ENCODE measurements at regions not wholly inside any gene's neighbourhood (a gene's known extent, or its start where the extent isn't known, plus 50 kb on each side); places are given as distances from the start of the nearest gene placed in this dataset.
"Not testable (repeated sequence)": the region's sequence is repeated elsewhere in the genome, so short reads cannot be mapped to it uniquely, and the experiment has no call there.

DNA sequence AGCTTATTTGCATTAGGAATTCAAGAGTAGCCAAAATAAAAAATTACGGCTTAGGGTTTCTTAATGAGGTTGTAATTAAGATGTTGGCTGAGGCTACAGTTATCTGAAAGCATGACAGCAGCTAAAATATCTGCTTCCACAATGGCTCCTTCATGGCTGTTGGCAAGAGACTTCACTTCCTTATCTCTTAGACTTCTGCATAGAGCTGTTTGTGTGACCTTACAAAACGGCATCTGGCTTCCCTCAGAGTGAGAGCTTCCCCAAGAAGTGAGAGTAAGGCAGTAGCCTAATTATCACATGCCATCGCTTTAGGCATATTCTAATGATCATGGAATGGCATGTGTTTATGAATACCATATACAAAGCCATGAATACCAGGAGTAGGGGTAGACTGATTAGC, 57.6 kb downstream of the CCDC59 start:
- DNase-seq = no peak

DNA sequence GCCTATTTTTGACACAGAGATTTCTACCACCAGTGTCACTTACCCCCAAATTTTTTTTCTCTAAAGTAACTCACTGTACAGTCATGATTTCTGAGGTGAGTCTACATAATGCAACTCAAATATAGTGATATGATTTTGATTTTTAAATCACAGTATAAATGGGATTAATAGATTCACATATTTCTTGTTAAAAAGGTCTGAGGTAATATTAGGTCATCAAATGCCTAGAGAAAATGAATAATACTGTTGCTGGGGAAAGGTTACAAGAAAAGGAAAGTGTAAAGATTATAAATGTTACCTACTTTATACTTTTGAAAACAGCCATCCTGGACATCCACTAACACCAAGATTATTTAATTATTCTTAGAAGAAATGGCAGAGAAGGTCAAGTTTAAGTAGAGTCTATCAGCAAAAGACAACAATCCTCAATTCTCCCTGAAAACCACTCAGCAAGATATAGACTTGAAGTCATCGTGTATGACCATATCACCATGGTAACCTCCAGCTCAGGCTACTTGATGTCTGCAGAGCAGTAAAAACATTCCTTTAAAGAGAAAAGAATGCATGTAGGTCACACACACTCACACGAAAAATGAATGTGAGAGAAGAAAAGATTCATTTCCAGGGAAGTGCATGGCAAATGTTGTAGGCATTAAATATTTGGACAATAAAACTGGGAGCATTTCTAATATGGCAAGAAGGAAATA, 58.7 kb downstream of the CCDC59 start:
- no peak for DNase-seq

DNA sequence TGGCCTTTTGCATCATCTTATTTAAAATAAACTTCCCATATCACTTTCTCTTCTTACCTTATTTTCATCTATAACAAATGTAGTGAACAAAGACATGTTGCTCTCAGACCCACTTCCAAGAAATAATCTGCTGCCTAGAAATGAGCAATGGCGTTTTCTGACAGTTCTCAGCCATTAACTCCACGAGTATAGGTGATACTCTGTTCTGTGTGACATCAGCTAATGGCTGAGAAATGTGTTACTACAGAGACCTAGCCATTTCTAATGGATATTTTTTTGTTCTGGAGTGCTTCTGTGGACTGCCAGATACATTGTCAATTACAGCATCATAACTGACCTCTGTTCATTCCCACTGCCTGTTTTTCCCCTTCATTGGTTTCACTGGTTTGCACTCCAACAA, 67.8 kb downstream of the CCDC59 start:
- no peak for DNase-seq

DNA sequence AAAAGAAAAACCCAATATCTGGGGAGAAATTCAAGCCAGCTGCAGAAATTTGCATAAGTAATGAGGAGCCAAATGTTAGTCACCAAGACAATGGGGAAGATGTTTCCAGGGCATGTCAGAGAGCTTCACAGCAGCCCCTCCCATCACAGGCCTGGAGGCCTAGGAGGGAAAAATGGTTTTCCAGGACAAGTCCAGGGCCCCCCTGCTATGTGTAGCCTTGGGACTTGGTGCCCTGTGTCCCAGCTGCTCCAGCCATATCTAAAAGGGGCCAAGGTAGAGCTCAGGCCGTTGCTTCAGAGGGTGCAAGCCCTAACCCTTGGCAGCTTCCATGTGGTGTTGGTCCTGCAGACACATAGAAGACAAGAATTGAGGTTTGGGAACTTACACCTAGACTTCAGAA, 76.9 kb downstream of the CCDC59 start:
- not testable (repeated sequence) for DNase-seq

DNA sequence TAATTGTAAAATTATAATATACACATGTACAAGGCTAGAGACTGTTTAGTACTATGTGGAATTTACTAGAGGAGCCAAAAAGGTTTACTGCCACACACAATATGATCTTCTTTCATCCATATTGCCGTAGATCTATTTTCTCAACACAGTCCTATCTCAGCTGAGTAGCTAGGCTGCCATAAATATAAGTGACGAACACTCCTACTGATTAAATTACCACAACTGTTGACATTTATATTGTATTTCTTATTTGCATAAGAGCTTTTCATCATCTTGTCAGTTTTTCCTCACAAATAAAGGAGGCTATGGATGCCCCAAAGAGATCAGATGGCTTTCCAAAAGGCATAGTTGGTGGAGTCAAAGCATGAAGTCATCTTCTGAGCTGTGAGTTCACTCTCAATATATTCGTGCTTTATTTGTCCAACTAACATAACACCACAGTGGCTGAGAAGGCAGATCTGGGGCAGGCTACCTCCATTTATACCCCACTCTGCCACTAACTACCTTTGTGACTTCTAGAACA, 78.6 kb downstream of the CCDC59 start:
- no peak for DNase-seq

DNA sequence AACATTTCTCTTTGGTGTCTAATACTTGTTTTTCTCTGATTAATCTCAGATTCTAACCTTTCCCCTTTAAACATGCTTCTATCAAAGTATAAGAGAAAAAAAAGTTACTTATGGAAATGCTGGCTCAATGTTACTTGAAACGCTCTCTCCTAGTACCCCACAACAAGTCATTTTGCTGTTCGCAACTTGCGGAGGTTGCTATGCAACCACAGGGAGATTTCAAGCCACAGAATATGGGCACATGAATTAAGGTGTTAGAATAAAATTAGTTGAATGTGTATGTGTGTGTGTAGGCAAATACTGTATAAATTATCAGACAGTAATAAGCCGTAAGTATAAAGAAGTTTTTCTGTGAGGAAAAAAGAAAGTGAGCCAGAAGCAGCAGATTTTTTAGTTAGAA, 80.6 kb downstream of the CCDC59 start:
- no peak for DNase-seq

DNA sequence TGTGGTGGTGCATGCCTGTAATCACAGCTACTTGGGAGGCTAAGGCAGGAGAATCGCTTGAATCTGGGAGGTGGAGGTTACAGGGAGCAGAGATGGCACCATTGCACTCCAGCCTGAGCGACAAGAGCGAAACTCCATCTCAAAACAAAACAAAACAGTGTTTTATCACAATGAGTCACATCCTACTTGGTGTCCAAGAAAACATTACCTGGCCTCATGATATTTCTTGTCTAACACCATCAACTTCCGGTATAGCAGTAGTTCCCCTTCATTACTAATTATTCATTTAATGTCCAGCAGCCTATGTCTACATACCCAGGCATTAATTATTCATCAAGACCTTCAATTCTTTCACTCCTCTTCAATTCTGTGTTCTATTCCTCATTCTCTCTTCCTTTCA, 115.5 kb downstream of the CCDC59 start:
- DNase-seq = no peak

DNA sequence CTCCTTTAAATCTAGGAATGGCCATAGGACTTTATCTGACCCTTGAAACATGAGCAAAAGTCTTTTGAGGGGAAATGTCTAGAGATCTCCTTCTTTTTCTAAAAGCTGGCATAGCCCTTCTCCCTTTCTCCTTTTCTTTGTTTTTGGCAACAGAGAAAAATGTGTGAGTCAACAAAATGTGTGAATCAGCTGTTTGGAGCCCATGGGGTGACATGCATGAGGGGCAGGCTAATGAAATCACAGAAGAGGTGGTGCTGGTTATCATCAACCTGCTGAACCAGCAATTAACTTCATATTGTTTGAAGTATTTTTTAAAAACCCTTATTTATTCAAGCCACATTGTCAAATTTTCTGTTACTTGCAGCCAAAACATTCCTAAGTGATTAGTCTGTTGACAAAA, 132.3 kb downstream of the CCDC59 start:
- no peak for DNase-seq

DNA sequence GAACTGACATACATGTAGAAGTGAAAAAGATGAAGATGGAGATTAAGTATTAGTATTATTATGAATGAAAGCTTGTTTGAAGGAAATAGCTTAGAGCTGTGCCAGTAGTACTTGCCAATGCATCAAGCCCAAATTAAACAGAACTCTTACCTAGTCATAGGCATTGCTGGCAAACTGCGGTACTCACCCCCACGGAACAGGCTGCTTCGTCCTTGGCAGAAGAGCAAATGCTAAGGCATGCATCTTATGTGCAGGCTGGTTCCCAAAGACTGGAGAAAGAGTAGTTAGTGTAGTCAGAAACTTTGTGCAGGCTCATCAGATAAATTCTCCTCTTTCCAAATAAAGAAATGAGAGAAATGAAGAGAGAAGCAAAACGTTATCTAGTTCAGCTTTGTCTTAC, 134.8 kb downstream of the CCDC59 start:
- DNase-seq = no peak

DNA sequence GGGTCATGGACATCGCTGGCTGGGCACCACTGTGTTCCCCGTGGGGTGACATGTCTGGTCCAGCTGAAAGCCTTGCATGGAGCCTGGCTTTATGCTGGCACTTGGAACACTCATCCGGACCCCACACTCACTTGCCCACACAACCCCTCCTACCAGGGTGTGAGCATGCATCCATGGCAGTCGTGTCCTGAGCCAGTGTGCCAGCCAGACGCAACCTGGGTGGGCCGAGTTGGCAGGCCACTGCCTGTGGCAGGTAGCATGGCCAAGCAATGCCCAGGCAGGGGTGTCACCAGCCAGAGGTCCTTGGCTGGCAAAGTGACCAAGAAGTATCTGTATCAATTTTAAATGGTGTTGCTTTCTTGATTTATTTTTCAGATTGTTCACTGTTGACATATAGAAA, 141.7 kb downstream of the CCDC59 start:
- no peak for DNase-seq

DNA sequence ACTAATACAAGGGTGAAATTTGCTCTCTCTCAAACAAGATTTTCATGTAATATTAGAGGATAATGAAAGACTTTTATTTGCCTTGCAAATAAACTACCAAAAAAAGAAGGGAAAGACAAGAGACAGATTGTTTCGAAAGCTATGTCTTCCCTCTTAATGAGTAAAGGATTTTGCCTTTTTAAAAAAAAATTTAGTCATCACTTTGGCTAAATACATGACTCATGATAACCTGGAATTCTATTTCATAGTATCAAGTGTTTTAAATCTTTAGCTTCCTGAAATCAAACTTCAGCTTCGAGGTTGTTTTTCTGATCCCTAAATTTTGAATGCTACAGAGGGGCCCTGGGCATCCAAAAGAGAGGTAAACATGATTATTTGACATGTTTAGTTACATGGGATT, 144.4 kb downstream of the CCDC59 start:
- no peak for DNase-seq

DNA sequence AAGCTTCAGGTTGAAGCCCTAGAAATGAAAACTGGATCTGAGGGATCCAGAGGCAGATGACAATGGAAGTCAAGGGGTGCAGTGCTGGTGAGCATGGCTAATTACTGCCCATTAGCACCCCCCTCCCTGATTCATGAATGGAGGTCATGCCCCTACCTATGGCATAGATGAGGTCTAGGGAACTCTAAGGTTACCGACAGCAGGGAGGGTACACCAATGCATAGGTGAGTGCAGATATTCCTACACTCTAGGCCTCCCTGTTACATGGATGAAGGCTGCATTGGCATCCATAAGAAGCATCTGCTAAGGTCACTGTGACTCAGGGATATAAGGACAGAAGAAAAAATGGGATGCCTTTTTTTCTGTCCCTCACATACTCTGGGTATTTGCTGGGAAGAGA, 147.3 kb downstream of the CCDC59 start:
- DNase-seq = no peak

DNA sequence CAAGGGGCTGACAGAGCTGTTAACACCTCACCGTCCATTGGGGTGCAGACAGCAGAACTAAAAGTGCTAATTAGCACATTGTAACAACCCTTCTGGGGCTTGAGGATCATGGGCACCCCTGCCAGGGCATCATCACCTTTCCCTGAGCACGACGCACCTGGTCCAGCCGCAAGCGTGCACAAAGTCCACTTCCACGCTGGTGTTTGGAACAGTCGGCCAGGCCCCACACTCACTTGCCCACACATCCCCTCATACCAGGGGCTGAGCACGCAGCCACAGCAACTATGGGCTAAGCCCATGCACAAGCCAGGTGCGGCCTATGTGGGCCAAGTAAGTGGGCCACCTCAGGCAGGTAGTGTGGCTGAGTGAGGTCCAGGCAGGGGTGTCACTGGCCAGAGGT, 148.7 kb downstream of the CCDC59 start:
- no peak for DNase-seq

DNA sequence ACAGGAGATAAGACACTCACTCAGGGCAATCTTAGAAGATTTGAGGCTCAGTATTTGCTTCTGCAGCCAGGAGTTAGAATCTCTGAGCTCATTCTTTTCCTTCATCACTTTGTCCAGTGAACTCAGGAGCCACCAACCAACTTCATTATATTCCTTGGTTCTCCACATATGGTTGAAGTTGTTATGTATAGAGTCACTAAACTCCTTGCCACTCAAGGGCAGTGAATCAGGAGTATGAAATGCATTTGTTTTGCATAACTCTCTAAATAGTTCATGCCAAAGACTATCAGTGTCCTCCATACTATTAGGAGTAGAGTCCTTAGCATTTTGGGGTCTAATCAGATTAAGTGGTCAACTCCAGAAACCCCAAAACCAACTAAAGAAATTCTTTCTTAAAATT, 150.6 kb downstream of the CCDC59 start:
- DNase-seq = no peak

DNA sequence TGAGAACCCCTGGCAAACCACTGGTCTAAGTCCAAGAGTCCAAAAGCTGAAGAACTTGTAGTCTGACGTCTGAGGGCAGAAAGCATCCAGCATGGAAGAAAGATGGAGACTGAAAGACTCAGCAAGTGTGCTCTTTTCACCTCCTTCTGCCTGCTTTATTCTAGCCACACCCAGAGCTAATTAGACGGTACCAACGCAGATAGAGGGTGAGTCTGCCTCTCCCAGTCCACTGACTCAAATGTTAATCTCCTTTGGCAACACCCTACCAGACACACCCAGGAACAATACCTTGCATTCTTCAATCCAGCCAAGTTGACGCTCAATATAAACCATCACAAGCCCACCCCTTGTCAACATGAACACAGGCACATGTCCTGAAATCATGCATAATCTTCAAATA, 155.1 kb downstream of the CCDC59 start:
- no peak for DNase-seq

DNA sequence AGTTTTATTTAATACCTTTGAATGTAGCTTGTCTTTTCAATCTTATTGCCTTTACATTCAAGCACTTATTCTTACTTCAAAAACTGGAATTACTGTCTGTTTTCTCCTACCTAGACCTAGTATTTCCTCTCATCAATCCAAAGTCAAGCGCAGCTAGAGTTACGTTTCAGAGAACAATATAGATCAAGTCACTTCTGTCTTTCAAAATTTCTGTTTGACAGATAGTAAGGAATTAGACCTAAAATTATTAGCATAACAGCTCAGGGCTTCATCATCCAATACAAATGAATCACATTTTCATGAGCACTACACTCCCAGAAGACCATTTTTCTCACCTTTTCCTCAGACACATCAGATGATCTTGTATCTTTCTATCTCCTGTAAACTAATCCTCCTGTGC, 170.6 kb downstream of the CCDC59 start:
- no peak for DNase-seq

DNA sequence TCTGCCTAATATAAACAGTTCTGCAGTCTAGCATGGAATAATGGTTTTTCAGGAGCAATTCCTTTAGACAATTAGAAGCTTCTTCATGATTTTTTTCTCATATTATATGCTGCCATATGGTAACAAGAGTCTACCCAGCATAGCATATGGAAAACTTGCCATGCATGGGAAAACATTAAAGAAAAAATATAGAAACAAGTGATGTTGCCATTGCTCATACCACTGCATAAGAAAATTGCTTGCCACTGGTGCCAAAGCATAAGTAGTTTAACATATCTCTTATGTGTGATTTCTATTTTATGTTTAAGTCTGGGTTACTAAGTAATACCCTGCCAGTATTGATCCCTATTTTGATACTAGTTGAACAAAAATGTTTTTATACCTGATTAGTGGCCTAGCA, 171.2 kb downstream of the CCDC59 start:
- no peak for DNase-seq

DNA sequence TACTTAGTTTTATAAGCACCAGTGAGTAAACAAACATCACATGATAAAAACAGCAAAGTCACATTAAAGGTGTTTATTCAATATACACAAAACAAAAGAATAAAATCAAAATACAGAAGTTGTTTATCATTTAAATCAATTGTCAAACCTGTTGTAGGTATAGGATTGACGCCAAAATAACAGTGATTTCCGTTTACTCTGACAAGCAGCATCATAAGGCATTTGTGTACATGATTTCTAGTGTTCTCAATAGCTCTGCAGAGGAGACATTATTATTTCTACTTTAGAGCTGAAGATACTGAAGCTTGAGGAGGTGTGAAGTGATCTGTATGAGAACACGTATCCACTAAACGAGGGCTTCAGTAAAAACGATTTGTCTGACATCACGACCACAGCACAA, 171.9 kb downstream of the CCDC59 start:
- DNase-seq = no peak

DNA sequence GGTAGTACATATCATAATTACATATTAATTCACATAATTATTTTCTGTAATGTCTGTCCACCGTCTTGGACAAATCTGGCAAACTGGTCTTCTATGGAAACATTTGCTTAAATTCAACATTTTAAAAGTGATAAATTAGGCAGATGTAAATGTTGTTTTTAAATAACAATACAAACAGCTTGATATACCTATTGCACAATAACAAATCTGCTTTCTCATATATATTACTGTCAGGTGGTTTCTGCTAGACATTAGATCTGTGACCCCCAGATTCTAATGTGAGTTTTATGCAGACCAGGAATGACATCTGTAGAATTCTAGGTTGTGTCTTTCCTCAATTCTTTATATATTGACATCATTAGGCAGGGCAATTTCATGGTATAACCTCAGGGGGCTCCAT, 173.3 kb downstream of the CCDC59 start:
- DNase-seq = no peak

DNA sequence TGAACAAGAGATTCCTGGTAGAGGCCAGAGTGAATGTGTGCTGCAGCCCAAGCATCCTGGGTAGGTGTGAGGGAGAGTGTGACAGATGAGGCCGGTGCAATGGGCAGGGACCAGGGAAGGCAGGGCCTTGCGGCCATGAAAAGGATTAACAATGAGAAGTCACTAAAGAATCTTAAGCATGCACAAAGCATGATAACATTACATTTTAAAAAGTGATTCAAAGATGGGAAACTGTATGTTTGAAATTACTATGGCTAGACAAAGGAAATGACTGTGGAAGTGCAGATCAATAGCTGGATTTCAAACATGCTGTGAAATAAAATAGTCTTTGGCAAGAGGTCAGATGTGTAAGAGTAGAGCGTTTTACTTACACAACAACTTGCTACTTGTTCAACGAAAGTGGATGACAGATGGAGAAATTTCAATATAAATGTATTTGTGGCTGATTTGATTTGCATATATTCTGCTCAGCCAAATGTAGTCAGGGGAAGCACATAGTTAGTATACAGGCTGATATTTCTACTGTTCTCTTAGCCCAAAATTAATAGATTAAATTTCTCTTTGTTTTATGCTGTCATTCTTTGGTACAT, 175.5 kb downstream of the CCDC59 start:
- no peak for DNase-seq

DNA sequence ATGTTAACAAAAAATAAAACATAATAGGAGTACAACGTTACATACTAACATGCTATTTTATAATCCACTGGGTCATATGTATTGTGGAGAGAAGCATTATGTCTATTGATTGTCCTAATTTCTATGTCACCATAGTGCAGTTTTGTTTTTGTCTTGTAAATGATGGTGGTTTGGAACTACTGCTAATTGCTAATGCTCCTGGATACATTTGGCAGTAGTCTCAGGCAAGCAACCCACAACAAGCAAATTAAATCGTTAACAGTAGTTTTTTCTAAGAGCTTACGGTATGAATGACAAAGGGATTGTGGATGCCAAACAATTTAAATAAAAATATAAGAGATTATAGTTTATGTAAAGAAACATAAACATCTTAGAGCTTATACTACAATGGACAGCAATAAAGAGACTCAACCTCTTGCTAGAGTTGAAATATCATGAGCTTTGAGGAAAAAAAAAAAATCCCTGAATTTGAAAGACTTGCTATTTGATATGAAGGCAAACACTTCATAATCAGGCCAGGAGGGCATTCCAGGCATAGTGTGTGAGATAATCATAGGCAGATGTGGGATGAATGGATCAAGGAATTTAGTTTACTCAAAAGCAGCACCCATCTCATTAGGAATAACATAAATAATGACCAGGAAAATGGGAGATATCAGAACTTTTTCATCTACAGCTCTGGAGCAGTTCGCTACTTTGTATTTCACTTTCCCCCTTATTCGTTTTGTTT, 181.3 kb downstream of the CCDC59 start:
- DNase-seq = no peak

DNA sequence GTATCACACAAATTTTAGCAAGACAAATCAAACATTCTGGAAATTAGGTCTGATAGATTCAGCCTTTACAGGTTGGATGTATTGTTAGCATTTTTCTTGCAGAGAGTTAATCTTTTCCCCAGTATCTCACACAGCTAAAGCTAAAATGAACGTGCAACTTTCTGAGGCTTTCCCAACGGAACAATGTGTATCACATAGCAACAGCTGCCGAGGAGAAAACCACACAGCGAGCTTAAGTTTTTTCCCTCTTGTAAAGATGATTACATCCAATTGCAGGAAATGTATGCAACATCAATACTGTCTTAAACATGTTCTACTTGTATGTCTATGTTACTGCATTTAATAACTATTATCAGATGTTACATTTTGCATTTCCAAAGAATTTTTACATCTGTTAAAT, 182.2 kb downstream of the CCDC59 start:
- DNase-seq = no peak

DNA sequence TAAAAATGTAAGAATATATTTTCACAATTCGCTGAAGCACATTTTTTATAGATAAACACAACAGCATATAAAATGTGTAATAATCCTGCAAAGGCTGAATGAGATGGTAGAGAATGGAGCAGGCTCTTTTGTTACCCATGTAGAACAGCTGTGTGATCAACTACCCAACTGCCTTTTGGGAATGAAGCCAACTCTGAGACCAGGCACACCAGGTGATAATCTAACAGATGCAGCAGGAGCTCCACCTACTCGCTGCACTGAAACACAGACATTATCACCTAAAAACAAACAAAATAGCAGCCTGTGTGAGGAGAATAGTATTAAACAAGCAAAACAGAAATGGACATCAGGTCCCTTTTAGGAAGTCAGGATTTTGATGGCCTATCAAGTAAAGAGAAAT, 183.3 kb downstream of the CCDC59 start:
- no peak for DNase-seq

DNA sequence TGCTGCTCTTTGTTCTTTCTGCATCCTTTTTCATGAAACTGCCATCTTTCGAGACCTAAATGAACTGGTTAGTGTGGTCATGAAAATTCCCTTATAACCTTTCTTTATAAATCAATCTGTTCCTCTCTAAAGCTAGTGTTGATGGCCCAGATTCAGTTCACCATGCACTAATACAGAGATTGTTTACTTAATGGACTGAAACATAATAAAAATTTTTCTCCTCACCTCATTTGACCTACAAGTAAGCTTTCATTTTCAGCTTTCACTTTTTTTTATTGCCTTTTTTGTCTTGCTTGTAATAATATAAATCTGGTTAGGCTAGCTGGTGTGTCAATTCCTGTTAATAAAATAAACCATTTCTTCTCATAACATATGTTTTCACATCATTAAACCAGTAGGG, 183.8 kb downstream of the CCDC59 start:
- no peak for DNase-seq

All from activated T-cell treated with anti-CD3 and anti-CD28 coated beads, Interleukin-2, amount 50 U/mL, for 48 hours (primary cell).